GM12872 (cell line): ENCODE measurements at regions not wholly inside any gene's neighbourhood (a gene's known extent, or its start where the extent isn't known, plus 50 kb on each side); places are given as distances from the start of the nearest gene placed in this dataset.

Source experiments
- CTCF ChIP-seq: IDR thresholded peaks from 3 replicates; pipeline ENCODE4 v1.5.1; 2011; ENCODE audit warnings: low read depth, mild to moderate bottlenecking, low read length, moderate library complexity; ENCODE audit not compliant: insufficient read depth

DNA sequence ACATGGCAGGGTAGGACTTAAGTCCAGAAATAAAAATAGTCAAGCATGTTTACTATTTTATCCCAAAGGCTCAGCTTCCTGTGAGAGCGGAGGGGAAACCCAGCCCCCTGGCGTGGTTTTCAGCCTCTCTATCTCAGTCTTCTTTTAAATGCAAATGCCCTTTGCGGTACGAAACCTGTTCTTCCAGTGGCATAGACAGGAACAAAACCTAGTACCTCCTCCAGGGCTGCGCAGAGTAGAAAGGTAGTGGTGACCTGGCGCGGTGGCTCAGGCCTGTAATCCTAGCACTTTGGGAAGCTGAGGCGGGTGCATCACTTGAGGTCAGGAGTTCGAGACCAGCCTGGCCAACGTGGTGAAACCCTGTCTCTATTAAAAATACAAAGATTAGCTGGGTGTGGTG, 181.3 kb upstream of the FOXK1 start:
- no peak for TF ChIP-seq CTCF

GRCh38 chr7:4513450-4513849, 168.6 kb upstream of the FOXK1 start:
- TF ChIP-seq CTCF: no peak

DNA sequence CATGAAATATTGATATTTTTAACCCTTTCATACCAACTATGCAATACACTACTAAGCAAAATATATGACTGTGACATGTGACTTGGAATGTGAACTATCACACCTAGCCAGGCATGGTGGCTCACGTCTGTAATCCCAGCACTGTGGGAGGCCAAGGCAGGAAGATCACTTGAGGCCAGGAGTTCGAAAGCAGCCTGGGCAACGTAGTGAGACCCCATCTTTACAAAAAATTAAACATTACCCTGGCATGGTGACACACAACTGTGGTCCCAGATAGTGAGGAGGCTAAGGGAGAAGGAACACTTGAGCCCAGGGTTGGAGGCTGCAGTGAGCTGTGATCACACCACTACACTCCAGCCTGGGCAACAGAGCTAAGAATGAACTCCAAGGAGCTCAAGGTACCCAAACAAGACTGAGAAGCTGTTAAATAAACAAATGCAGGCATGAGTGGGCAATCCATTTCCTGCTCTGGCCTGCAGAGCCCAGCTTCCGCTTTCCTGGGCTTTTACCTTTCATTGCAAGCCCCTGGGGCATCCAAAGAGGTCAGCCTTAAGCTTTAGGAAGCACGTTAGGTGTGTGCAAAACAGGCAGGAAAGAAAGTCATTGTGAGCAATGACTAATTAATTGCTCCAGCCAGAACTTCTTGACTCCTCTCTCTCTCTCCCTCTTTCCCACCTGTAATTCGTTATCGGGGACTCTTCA, 162.1 kb upstream of the FOXK1 start:
- no peak for TF ChIP-seq CTCF

GRCh38 chr7:4523219-4523618, 158.9 kb upstream of the FOXK1 start:
- no peak for TF ChIP-seq CTCF

- no peak for TF ChIP-seq CTCF
Measured at GRCh38 chr7:4523873-4524272, 158.2 kb upstream of the FOXK1 start.

- TF ChIP-seq CTCF: no peak
Measured at GRCh38 chr7:4525884-4526283, 156.2 kb upstream of the FOXK1 start.

DNA sequence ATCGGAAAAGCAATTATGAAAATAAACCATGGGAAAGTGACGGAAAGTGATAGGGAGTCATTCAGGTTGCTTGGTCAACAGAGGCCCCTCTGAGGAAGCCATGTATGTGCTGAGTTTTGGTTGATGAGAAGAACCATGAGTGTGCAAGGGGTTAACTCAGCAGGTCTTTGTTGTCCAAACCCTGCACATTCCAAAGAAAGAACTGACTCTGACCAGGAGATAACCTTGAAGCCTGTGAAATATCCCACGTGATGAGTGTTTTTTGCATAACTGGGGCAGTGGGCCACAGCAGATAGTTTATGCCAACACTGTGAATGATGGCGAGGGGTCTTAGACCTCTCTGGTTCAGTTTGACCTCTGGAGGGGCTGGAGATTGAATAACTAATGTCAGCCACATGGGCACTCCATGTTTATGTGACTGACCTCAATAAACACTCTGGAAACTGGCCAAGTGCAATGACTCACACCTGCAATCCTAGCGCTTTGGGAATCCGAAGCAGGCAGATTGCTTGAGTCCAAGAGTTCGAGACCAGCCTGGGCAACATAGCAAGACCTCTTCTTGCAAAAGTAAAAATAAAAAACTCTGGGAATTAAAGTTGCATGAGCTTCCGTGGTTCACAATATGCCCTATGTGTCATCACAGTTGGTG, 154.0 kb upstream of the FOXK1 start:
- TF ChIP-seq CTCF: no peak
